Stimulated activated CD4-positive, alpha-beta T cell treated with anti-CD3 and anti-CD28 coated beads, Interleukin-15, amount 100 ng/mL, for 24 hours (primary cell): ENCODE measurements at regions not wholly inside any gene's neighbourhood (a gene's known extent, or its start where the extent isn't known, plus 50 kb on each side); places are given as distances from the start of the nearest gene placed in this dataset.
"Not testable (repeated sequence)": the region's sequence is repeated elsewhere in the genome, so short reads cannot be mapped to it uniquely, and the experiment has no call there.

ENCODE experiments used
- DNase-seq: peaks from one replicate; pipeline ENCODE4 v3.0.0-alpha.2; 2020

DNA sequence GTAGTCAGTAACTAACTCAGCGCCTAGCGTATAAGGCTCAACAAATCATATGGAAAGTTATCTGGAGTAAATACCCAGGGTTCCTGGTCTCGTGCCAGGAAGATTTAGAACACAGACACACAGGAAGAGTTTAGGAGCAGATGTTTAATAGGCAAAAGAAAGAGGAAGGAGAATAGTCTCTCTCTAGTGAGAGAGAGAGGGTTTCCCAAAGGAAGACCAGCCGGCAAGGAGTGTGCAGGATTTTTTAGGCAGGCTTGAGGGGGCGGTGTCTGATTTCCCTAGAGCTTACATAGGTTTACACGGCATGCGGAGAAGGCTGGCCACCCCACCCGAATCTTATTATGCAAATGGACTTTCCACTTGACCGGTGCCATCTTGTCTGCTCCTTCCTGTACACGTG, 284.0 kb upstream of the FRG1 start:
- DNase-seq: no peak

DNA sequence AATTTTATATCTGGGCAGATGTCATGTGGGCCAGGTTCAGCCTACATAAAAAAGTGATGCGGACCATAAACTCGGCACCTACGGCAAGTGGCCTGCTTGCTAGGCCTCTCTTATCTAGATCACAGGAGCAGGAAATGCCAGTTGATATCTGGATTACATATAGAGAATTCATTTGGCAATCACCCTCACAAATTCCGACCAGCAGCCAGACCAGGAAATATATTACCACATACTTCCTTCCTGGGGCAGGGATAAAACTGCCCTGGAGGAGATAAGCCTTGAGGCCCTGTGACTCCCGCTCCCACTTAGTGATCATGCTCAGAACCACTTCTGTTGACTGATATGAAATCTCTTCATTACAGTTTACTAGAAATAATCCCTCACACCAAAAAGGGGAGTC, 282.4 kb upstream of the FRG1 start:
- not testable (repeated sequence) for DNase-seq

- not testable (repeated sequence) for DNase-seq
These were observed 281.8 kb upstream of the FRG1 start for GRCh38 chr4:189658831-189659230.

DNA sequence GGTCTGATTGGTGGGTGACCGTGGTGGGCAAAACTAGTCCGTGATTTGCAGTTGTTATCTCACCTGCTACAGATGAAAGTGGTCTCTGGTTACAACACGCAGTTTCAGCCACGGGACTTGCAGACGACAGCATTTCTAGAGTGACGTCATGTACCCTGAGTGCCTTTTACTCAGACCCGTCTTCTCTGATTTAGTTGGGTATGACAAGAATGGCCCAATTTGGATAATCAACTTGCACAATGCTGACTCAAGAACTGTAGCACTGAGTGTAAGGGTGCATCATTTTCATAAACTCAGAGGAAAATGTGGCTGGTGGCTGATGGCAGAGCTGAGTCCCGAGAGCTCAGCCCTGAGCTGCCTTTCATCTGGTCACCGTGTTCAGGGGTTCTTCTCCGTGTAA, 281.4 kb upstream of the FRG1 start:
- DNase-seq: no peak

GRCh38 chr4:189660722-189661360, 279.8 kb upstream of the FRG1 start:
- no peak for DNase-seq

DNA sequence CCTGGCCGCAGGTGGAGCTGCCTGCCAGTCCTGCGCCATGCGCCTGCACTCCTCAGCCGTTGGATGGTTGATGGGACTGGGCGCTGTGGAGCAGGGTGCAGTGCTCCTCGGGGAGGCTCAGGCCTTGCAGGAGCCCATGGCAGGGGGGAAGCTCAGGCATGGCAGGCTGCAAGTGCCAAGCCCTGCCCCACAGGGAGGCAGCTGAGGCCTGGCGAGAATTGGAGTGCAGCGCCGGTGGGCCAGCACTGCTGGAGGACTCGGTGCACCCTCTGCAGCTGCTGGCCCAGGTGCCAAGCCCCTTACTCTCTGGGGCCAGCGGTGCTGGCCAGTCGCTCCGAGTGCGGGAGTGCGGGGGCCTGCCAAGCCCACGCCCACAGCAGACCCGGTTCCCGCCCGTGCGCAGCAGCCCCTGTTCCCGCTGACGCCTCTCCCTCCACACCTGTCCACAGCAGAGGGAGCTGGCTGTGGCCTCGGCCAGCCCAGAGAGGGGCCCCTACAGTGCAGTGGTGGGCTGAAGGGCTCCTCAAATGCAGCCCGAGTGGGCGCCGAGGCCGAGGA, 275.9 kb upstream of the FRG1 start:
- DNase-seq: no peak

DNA sequence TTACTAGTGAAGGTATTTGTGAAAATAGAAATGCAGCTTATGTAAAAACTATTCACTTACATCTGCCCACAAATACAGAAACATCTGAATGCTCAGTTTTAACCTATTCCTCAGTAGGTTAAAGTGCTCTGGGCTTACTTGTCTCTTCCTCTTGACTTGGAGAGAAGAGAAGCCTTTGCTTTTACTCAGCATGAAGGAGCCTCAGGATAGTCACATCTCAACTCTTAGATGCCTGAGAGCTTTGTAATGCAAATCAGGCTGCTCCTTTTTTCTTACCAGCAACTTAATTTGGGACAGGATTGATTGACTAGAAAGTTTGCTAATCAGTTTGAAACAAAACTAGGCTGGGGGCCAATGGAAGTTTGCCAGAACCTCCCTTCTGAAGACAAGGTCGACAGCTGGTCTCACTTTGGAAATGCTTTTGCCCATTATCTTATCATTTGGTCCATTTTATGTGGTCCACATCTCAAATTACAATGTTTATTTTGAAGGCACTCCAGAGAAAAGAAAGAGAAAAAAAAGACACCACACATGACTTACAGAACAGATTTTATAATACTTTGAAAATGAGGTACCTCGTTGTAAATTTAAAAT, 274.9 kb upstream of the FRG1 start:
- DNase-seq: not testable (repeated sequence)

GRCh38 chr4:189667386-189667785, 273.3 kb upstream of the FRG1 start:
- not testable (repeated sequence) for DNase-seq

- DNase-seq: not testable (repeated sequence)
These were observed 242.9 kb upstream of the FRG1 start for GRCh38 chr4:189697675-189698245.

DNA sequence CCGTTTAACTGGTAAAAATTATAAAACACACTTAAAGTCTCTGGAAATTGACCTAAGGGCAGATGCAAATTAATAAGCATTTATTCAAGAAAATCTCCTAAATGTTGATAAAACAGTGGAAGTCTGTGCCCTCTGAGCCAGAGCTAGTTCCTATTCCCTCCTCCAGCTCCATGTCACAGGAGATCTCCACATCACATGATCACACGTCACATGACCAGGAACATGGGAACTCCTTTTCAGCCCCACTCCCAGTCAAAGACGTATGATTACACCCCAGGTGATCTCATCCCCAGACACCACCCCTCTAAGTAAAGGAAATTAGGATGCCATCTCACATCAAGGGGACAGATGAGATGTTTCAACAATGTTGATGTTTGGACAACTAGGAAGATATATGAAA, 237.7 kb upstream of the FRG1 start:
- DNase-seq: not testable (repeated sequence)

DNA sequence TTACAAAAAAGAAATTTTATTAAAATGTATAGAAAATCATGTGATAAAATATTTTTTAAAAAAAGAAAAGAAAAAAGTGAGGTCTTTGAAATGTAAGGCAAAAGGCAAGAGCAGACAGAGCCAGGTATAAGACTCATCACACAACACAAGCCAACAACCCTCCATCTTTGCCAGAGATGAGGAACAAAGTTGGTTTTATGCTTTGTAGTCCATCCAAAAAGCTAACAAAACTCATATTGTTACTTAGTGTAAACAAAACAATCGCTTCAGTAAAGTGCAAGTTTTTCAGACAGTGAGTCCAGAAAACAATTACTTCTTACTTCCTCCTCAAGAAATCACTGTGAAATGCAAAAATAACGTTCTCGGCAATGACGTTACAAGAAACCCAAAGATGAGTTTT, 233.9 kb upstream of the FRG1 start:
- DNase-seq: not testable (repeated sequence)

GRCh38 chr4:189707227-189707626, 233.4 kb upstream of the FRG1 start:
- not testable (repeated sequence) for DNase-seq

- not testable (repeated sequence) for DNase-seq
These were observed 228.7 kb upstream of the FRG1 start for GRCh38 chr4:189711956-189712355.

DNA sequence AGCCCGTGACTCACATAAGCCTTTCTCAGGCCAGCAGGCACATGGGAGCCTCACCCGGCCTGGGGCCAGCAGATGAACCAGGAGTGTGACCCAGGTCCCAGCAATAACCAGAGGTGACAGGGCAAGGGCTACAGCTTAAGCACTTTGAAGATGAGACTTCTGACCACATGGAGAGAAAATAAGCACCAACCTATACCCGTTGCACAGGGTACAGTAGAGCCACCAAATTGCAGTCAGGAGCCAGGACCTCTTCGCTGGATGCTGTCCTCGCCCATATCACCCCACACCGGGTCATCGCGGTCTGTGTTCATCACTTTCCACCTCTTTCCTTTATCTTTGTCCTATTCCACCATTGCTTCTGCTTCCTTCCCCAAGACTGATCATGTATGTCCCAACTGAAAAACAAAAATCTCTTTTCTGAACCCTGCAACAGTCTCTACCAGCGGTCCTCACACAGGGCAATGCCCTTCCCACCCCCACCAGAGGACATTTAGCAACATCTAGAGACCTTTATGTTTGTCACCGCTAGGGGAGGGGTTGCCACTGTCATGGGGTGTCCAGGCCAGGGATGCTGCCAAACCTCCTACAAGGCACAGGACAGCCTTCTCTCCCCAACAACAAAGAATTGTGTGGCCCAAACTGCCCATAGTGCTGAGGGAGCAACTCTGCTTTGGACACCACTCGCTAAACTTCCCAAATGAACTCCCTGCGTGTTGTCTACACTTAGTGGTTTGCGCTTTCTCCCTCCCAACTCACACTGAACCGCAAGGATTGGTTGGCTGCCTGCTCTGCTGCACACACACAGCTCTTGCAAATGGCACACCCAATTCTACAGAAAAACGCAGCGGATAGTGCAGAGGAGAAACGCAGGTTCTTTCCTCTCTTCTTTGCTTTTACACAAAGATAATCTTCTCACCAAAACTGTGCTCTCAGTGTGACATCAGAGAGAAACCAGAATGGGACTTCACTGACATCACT, 219.4 kb upstream of the FRG1 start:
- DNase-seq: not testable (repeated sequence)

DNA sequence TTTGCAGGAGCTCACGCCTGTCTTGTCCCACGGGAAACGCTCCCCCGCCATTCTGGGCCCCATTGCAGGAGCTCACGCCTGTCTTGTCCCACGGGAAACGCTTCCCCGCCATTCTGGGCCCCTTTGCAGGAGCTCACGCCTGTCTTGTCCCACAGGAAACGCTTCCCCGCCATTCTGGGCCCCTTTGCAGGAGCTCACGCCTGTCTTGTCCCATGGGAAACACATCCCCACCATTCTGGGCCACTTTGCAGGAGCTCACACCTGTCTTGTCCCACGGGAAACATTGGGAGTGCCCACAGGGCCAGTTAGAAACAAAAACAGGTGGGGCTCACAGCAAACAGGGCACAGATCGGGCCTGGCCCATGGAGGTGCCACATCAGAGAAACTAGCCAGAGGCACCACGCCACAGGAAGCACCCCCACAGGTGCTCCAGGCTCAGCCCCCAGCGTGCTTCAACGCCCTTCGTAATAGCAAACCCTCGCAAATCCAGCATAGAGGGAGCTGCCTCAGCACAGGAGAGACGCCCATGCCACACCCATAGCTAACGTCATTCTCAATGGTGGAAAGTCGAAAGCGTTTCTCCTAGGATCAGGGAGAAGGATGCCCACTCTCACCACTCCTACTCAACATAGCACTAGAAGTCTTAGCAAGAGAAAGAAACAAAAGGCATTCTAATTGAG, 218.2 kb upstream of the FRG1 start:
- peak; percentile 15 for DNase-seq

- not testable (repeated sequence) for DNase-seq
These were observed 212.6 kb upstream of the FRG1 start for GRCh38 chr4:189727982-189728638.

DNA sequence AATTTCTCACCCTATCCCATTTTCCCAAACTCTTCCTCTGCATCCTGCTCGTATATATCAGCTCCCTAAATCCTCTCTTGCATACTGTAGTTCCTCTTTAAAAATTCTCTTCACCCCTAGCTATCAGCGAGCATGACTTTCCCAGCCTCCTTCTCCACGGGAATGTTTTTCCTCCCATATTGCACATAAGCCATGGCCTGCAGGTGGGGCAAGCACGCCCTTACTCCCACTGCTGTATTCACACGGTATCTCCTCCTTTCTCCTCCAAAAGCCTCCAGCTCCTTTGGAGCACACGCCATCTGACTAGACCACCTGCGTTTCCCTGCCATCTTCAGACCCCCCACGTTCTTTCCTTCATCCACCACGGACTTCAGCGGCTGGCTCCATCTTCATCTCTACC, 208.7 kb upstream of the FRG1 start:
- DNase-seq: not testable (repeated sequence)

GRCh38 chr4:189733507-189733906, 207.2 kb upstream of the FRG1 start:
- DNase-seq: not testable (repeated sequence)

- not testable (repeated sequence) for DNase-seq
These were observed 205.9 kb upstream of the FRG1 start for GRCh38 chr4:189734648-189735267.

GRCh38 chr4:189736656-189737055, 204.0 kb upstream of the FRG1 start:
- DNase-seq: not testable (repeated sequence)

- DNase-seq: not testable (repeated sequence)
These were observed 200.6 kb upstream of the FRG1 start for GRCh38 chr4:189740118-189740517.
